ENCODE measurements at regions not wholly inside any gene's neighbourhood (a gene's known extent, or its start where the extent isn't known, plus 50 kb on each side); places are given as distances from the start of the nearest gene placed in this dataset.

- Histone ChIP-seq H4K5ac (ENCODE audit: insufficient read length, low read depth, low read length) (no peak overlapping the region), H3K4me2 (ENCODE audit: insufficient read depth, insufficient read length, low read length) (no peak overlapping the region), H3K9ac (ENCODE audit: extremely low read depth, insufficient read length, low read length) (no peak overlapping the region), H2BK5ac (ENCODE audit: insufficient read length, low read length) (no peak overlapping the region), H4K8ac (replicated peaks; ENCODE audit: insufficient read length, low read depth, low read length) (no peak overlapping the region), H3K9me3 (ENCODE audit: control insufficient read depth, low read depth, low read length) (no peaks in the 10 kb centered on the region), H2BK12ac (ENCODE audit: insufficient read length, low read depth, low read length) (no peak overlapping the region), H3K56ac (ENCODE audit: insufficient read length, low read depth, low read length) (no peak overlapping the region), H2AK5ac (ENCODE audit: insufficient read length, low read length) (no peak overlapping the region), H3K18ac (ENCODE audit: insufficient read length, low read depth, low read length) (no peak overlapping the region), H3K4ac (ENCODE audit: low read depth, low read length) (no peak overlapping the region), H3K4me1 (ENCODE audit: insufficient read depth, low read length) (peaks cover 2% of the 10 kb centered on the region; the same call in 1 of the 2 replicates), H3K79me2 (ENCODE audit: insufficient read depth, low read length) (no peaks in the 10 kb centered on the region), H3K23me2 (ENCODE audit: insufficient read length, low read depth, low read length, poor library complexity, severe bottlenecking) (no peaks in the 10 kb centered on the region), H2BK15ac (ENCODE audit: low read depth, low read length) (no peak overlapping the region), H3K79me1 (ENCODE audit: insufficient read depth, low read depth, low read length, poor library complexity, severe bottlenecking) (no peaks in the 10 kb centered on the region), H3K23ac (ENCODE audit: insufficient read length, low read depth, low read length) (no peak overlapping the region), H2AFZ (ENCODE audit: low read length) (no peak overlapping the region), H2BK120ac (ENCODE audit: low read depth, low read length, poor library complexity, severe bottlenecking) (no peak overlapping the region), H2BK20ac (ENCODE audit: low read depth, low read length, poor library complexity, severe bottlenecking) (no peak overlapping the region), H3T11ph (ENCODE audit: low read length) (no peak overlapping the region), H3K14ac (ENCODE audit: insufficient read depth, low read length) (no peak overlapping the region), H3K27ac (ENCODE audit: insufficient read length, low read depth, low read length) (no peak overlapping the region), H3K27me3 (ENCODE audit: insufficient read depth, low read length) (no peaks in the 10 kb centered on the region), H4K20me1 (ENCODE audit: control insufficient read depth, insufficient read depth, insufficient read length) (no peaks in the 10 kb centered on the region), H4K91ac (ENCODE audit: insufficient read length, low read depth, low read length) (no peak overlapping the region)
- no peak for TF ChIP-seq CTCF (conservative IDR thresholded peaks at IDR 0.05)
- DNase-seq: no peak
- H3K4me1 Mint-ChIP-seq: peaks cover 20 to 35% of the 10 kb centered on the region in 2 experiments
- no peaks in the 10 kb centered on the region for H3K9me3 Mint-ChIP-seq
- no peaks in the 10 kb centered on the region for H3K36me3 Mint-ChIP-seq (ENCODE audit: insufficient read depth in 1 of 3, low read depth in 3 of 3)
- WGBS (ENCODE audit: extremely low coverage, insufficient read length, low lambda C conversion rate): no CpG with 5 or more reads among the region's 4 CpGs
- peaks cover 21% of the 10 kb centered on the region for H3K27me3 Mint-ChIP-seq (ENCODE audit: low read depth)
- H3K27ac Mint-ChIP-seq: no peak overlapping the region
- no peak overlapping the region for H3K4me3 Mint-ChIP-seq
Observed at GRCh38 chr13:97122381-97122996, 99.6 kb upstream of the MBNL2 start.

Data from H9 (cell line).